DND-41 (cell line): ENCODE measurements at regions not wholly inside any gene's neighbourhood (a gene's known extent, or its start where the extent isn't known, plus 50 kb on each side); places are given as distances from the start of the nearest gene placed in this dataset.

Experiments used
- ATAC-seq: fragments of 200-7000 bp; cut with Tn5 transposase; 3 replicates; pipeline ENCODE4 v1.9.1; 2021; ENCODE audit warnings: low read depth; ENCODE audit not compliant: insufficient read depth
- DNase-seq: peaks from one replicate; pipeline ENCODE4 v3.0.0-alpha.2; 2020
- H2AFZ ChIP-seq: 2 replicates; pipeline ENCODE4 v1.6.0; 2012; ENCODE audit warnings: low read depth, low read length
- H3K27ac ChIP-seq: 2 replicates; pipeline ENCODE4 v1.5.1; 2012; ENCODE audit warnings: low read length, inconsistent platforms
- H3K27me3 ChIP-seq: fragments of 200-600 bp; sonication (generic); 2 replicates; pipeline ENCODE4 v1.6.0; 2012; ENCODE audit warnings: low read length, mild to moderate bottlenecking, inconsistent platforms; ENCODE audit not compliant: insufficient read depth, poor library complexity
- H3K36me3 ChIP-seq: 2 replicates; pipeline ENCODE4 v1.5.1; 2012; ENCODE audit warnings: low read length, inconsistent platforms; ENCODE audit not compliant: insufficient read depth
- H3K4me1 ChIP-seq: 2 replicates; pipeline ENCODE4 v1.5.1; 2012; ENCODE audit warnings: mild to moderate bottlenecking, low read length; ENCODE audit not compliant: insufficient read depth
- H3K4me2 ChIP-seq: 2 replicates; pipeline ENCODE4 v1.6.0; 2012; ENCODE audit warnings: mild to moderate bottlenecking, moderate library complexity, low read length, inconsistent platforms; ENCODE audit not compliant: insufficient read depth
- H3K4me3 ChIP-seq, 2 experiments: fragments of 200-600 bp in 1 of 2; shearing (Covaris generic) in 1 of 2; 2 replicates each; pipeline ENCODE4 v1.5.1; 2012 to 2016; ENCODE audit warnings: inconsistent platforms in 2 of 2, low read length in 2 of 2, mild to moderate bottlenecking in 2 of 2, low read depth in 1 of 2, moderate library complexity in 1 of 2
- H3K79me2 ChIP-seq: 2 replicates; pipeline ENCODE4 v1.6.0; 2012; ENCODE audit warnings: low read length, inconsistent platforms; ENCODE audit not compliant: insufficient read depth
- H3K9ac ChIP-seq: 2 replicates; pipeline ENCODE4 v1.6.0; 2012; ENCODE audit warnings: low read depth, mild to moderate bottlenecking, inconsistent platforms, low read length, moderate library complexity
- H3K9me3 ChIP-seq: 2 replicates; pipeline ENCODE4 v1.5.1; 2012; ENCODE audit warnings: low read length, moderate library complexity, mild to moderate bottlenecking, inconsistent platforms; ENCODE audit not compliant: insufficient read depth, severe bottlenecking
- H4K20me1 ChIP-seq: 2 replicates; pipeline ENCODE4 v1.6.0; 2012; ENCODE audit warnings: low read length; ENCODE audit not compliant: insufficient read depth
- EZH2 ChIP-seq: IDR thresholded peaks from 3 replicates; pipeline ENCODE4 v1.6.1; 2012; ENCODE audit warnings: borderline replicate concordance, low read depth, mild to moderate bottlenecking, moderate library complexity, low read length, inconsistent platforms; ENCODE audit not compliant: severe bottlenecking
- TF ChIP-seq, protein P1 (sequence below): IDR thresholded peaks from 2 replicates; pipeline ENCODE4 v1.5.1; 2012; ENCODE audit warnings: borderline replicate concordance, low read length, moderate library complexity, mild to moderate bottlenecking; ENCODE audit not compliant: poor library complexity, severe bottlenecking; ENCODE audit errors: extremely low read depth

- no peak for TF ChIP-seq EZH2
- TF ChIP-seq, protein P1, sequence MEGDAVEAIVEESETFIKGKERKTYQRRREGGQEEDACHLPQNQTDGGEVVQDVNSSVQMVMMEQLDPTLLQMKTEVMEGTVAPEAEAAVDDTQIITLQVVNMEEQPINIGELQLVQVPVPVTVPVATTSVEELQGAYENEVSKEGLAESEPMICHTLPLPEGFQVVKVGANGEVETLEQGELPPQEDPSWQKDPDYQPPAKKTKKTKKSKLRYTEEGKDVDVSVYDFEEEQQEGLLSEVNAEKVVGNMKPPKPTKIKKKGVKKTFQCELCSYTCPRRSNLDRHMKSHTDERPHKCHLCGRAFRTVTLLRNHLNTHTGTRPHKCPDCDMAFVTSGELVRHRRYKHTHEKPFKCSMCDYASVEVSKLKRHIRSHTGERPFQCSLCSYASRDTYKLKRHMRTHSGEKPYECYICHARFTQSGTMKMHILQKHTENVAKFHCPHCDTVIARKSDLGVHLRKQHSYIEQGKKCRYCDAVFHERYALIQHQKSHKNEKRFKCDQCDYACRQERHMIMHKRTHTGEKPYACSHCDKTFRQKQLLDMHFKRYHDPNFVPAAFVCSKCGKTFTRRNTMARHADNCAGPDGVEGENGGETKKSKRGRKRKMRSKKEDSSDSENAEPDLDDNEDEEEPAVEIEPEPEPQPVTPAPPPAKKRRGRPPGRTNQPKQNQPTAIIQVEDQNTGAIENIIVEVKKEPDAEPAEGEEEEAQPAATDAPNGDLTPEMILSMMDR: no peak
- H4K20me1 ChIP-seq: peaks cover 4% of the 10 kb centered on the region
- DNase-seq: no peak
These were observed 85.3 kb upstream of the PPP2R2D start for GRCh38 chr10:131815266-131816156.

DNA sequence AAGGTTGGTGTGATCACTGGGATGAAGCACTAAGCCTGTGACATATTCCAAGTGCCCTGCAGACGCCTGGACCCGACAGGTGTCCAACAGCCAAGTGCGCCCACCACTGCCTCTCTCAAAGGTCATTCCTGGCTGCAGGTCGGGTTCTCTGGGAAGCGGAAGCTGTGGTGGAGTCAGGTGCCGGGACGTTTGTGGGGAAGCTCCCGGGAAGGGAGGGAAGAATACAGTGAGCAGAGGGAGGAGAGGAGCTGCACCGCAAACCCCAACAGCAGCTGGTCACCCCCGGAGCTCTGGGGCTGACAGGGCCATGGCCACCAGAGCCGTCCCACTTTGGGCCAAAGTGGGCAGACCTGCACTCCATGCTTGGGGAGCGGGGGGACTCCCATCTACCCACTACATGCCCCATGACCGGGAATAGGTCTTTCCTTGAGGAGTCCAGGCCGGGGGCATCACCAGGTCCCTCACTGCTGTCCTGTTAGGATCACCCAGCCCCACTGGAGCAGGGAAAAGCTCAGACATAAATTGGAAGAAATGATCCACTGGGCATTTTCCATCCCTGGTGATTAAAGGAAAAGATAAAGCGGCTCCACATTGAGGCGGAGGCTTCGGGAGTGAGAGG is 84.5 kb upstream of the PPP2R2D start:
- H3K4me1 ChIP-seq: no peaks in the 10 kb centered on the region
- no peak for DNase-seq
- no peak overlapping the region for H3K4me3 ChIP-seq
- no peaks in the 10 kb centered on the region for H3K9me3 ChIP-seq
- H3K9ac ChIP-seq: no peak overlapping the region
- no peaks in the 10 kb centered on the region for H3K36me3 ChIP-seq
- no peak overlapping the region for H2AFZ ChIP-seq
- TF ChIP-seq, protein P1: no peak
- no peak for TF ChIP-seq EZH2
- H3K27ac ChIP-seq: no peak overlapping the region
- no peaks in the 10 kb centered on the region for H3K79me2 ChIP-seq
- ATAC-seq: no peak
- H3K27me3 ChIP-seq: no peaks in the 10 kb centered on the region
- no peak overlapping the region for H3K4me2 ChIP-seq
- H4K20me1 ChIP-seq: peaks cover 4% of the 10 kb centered on the region

More at GRCh38 chr10:131815266-131816156, 85.3 kb upstream of the PPP2R2D start:
- no peak for ATAC-seq
- H3K79me2 ChIP-seq: no peaks in the 10 kb centered on the region
- H3K9me3 ChIP-seq: no peaks in the 10 kb centered on the region
- no peak overlapping the region for H3K4me3 ChIP-seq
- no peaks in the 10 kb centered on the region for H3K4me1 ChIP-seq
- H2AFZ ChIP-seq: no peak overlapping the region
- H3K9ac ChIP-seq: no peak overlapping the region
- no peak overlapping the region for H3K27ac ChIP-seq
- no peaks in the 10 kb centered on the region for H3K36me3 ChIP-seq
- no peaks in the 10 kb centered on the region for H3K27me3 ChIP-seq
- H3K4me2 ChIP-seq: no peak overlapping the region

- H4K20me1 ChIP-seq: peaks cover 4% of the 10 kb centered on the region
- no peaks in the 10 kb centered on the region for H3K36me3 ChIP-seq
- no peak overlapping the region for H2AFZ ChIP-seq
- no peaks in the 10 kb centered on the region for H3K27me3 ChIP-seq
- H3K4me2 ChIP-seq: no peak overlapping the region
- H3K4me1 ChIP-seq: no peaks in the 10 kb centered on the region
- no peaks in the 10 kb centered on the region for H3K9me3 ChIP-seq
- DNase-seq (no peak), ATAC-seq (no peak)
- no peak overlapping the region for H3K27ac ChIP-seq
- H3K9ac ChIP-seq: no peak overlapping the region
- H3K4me3 ChIP-seq: no peak overlapping the region
- TF ChIP-seq, protein P1: no peak
- no peak for TF ChIP-seq EZH2
- H3K79me2 ChIP-seq: no peaks in the 10 kb centered on the region
These were observed 83.7 kb upstream of the PPP2R2D start for GRCh38 chr10:131816941-131817700.
